GM04504 (cell line): ENCODE measurements at regions not wholly inside any gene's neighbourhood (a gene's known extent, or its start where the extent isn't known, plus 50 kb on each side); places are given as distances from the start of the nearest gene placed in this dataset.
"Not testable (repeated sequence)": the region's sequence is repeated elsewhere in the genome, so short reads cannot be mapped to it uniquely, and the experiment has no call there.

Experiments
- DNase-seq: peaks from one replicate; pipeline ENCODE4 v3.0.0-alpha.2; 2012; ENCODE audit warnings: low read depth

DNA sequence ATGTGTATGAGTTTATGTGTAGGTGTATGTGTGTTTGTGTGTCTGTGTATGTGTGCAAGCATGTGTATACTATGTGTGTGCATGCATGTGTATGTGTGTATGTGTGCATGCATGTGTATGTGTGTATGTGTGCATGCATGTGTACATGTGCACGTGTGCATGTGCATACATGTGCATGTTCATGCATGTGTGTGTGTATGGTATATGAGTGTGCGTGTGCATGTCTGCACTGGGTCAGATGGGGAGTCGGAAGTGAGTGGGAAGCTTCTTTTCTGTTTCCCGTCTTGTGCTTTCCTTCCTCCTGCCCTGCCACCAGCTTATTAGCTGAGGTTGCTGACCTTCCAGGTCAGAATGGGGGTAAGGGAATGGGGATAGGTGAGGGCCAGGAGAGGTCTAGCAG is 174.7 kb downstream of the MAP2K4 start:
- DNase-seq: no peak

DNA sequence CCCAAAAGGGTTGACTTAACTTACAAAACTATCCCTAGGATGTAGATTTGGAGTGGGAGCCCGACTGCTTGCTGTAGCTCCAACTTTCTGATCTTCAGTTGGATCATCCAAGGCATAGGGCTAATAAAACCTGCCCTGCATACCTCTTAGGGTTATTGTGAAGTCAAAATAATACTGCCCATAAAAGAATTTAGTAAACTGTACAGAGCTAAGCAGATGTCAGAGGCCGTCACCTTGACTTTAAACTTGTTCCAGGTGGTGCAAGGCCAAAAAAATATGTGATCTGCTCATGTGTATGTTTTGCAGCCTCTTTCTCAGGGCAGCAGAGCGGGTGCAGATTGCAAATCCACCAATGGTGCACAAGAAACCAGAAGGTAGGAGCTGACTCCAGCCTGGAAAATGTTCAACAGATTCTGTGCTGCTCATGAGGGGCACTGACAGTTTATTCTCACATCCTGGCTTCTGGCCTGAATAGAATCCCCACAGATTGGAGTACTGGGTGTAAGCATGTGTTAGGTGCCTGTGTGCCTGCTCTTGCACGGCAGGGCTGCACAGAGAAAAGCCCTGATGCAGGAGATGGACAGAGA is 180.7 kb downstream of the MAP2K4 start:
- no peak for DNase-seq

DNA sequence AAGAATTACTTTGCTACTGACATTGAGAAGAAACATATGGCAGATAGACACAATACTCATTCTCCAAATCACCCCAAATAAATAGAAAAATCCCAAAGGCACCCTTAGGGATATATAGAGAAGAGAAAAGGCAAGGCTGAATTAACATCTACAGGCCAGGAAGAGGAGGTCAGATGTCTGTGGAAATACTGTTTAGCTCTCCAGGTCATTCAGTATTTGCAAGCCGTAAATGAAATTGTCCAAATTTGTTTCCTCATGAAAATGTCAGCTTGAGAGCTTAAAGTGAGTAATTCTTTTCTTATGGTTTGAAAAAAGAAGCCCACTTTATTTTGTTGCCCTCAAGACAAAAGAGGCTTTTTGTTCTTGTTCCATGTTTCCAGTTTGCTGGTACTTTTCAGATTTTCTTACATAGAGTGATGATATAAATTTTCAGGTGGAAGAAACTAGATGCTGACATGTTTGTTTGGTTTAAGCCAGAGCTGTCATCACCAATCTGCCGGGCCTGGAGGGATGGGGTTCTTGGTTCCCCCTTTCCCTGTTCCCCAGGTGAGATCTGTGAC is 189.0 kb downstream of the MAP2K4 start:
- DNase-seq: no peak

DNA sequence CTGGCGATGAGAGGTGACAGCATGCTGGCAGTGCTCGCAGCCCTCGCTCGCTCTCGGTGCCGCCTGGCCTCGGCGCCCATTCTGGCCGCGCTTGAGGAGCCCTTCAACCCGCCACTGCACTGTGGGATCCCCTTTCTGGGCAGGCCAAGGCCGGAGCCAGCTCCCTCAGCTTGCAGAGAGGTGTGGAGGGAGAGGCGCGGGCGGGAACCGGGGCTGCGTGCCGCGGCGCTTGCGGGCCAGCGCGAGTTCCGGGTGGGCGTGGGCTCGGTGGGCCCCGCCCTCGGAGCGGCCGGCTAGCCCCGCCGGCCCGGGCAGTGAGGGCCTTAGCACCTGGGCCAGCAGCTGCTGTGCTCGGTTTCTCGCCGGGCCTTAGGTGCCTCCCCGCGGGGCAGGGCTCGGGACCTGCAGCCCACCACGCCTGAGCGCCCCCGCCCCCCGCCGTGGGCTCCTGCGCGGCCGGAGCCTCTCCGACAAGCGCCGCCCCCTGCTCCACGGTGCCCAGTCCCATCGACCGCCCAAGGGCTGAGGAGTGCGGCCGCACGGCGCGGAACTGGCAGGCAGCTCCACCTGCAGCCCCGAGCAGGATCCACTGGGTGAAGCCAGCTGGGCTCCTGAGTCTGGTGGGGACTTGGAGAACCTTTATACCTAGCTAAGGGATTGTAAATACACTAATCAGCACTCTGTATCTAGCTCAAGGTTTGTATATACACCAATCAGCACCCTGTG is 200.2 kb downstream of the MAP2K4 start:
- DNase-seq: not testable (repeated sequence)

DNA sequence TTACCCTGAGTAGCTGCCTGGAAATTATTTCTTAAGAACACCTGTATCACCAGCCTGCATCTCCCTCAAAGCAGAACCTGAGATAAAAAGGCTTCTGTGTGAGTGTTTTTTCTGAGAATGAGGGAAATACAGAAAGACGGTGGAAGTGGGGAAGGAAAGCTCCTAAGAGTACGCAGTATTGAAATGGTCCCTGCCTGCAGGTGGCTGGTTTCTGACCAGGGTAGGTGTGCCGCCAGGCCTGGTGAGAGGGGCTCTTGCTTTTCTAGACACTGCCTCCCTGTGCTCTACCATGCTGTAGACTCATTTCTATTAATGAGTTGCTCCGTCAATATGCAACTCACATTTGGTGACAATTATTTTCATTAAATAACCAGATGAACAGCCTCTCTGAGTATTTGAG is 201.7 kb downstream of the MAP2K4 start:
- DNase-seq: no peak

DNA sequence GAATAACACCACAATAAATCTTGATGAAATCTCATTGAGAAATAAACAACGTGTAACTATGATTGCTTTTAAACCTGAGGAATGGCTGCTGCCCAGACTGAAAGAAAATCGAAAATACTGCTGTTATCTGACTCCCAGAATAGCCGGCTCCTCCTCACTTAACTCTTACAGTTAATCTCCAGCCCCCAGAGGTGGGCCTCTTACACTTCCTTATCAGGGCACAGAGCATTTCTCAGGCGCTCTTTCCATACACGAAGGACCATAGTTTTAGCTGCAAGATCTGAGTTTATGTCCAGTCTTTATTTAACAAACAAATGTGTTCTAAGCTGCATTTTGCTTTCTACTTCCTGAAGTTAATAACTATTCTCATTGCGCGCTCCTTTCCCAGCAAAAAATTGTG is 206.9 kb downstream of the MAP2K4 start:
- no peak for DNase-seq

DNA sequence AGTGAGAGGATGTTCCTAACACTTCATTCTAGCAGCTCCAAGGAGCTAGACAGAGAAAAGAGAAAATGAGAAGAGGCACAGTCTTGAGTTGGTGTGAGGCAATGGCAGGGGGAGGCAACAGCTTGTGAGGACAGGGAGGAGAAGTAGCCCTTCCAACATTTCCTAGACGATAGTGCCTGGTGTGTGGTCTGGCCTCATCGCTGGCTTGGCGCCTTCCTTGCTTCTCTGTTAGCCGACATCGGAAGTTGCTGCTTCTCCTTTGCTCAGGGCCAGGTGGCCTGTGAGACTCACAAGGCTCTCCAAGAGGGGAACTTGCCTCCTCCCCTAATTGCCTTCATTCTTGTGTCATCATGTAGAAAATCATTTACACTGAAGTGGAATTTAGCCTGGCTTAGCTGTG is 208.7 kb downstream of the MAP2K4 start:
- DNase-seq: no peak

DNA sequence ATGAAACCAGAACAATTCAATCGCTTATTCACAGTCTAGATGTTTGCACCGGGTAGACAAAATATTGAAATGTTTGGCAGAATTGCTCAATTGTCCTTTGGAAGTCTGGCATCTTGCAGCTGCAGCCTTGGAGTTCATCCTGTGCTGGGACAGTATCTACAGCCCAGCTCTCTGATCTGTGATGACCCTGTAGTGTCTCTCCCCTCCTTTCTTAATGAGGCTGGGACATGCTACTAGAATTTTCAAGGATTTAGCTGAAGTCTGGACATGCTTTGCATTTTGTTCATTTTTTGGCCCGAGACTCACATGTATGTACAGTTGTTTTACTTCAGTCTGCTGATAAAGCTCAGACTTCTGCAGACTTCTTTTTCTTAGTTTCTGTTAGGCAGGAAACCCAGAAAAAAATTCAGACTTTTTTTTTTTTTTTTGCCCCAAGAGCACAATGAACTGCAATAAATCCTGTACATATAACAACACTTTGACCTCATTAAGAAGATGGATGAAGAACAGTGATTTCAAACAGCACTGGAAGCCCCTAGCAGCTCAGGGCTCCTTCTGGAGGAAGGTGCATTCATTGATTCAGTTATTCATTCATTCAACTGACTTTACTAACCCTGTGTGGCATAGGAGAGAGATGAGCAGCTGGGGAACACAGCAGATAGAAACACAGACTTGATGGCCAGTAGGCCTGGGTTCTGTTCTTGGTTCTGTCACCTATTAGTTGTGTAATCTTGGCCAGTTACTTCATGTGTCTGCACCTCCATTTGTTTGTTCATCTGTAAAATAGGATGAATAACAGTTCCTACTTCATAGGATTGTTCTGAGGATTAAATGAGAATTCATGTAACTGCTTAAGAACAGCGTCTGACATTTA is 210.0 kb downstream of the MAP2K4 start:
- DNase-seq: no peak

DNA sequence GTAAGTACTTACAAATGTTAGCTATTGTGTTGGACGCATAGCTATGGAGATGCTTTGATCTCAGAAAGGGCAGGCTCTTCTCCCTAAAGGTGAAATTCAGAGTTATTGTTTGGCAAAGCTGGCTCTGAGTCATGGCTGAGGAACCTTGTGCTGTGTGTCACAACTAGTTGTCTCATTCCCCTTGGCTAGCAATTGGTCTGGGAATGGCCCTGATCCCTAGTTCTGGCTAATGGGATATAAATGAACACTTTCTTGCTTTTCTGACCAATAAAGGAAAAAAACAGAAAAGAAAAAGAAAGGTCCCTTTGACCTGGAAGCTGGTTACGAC is 210.6 kb downstream of the MAP2K4 start:
- no peak for DNase-seq

DNA sequence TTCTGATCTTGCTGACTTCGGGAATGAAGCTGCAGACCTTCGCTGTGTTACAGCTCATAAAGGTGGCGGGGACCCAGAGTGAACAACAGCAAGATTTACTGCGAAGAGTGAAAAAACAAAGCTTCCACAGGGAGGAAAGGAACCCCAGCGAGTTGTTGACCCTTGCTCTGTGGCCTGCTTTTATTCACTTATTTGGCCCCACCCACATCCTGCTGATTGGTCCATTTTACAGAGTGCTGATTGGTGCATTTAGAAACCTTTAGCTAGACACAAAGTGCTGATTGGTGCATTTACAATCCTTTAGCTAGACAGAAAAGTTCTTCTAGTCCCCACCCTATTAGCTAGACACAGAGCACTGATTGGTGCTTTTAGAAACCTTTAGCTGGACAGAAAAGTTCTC is 218.3 kb downstream of the MAP2K4 start:
- DNase-seq: not testable (repeated sequence)

DNA sequence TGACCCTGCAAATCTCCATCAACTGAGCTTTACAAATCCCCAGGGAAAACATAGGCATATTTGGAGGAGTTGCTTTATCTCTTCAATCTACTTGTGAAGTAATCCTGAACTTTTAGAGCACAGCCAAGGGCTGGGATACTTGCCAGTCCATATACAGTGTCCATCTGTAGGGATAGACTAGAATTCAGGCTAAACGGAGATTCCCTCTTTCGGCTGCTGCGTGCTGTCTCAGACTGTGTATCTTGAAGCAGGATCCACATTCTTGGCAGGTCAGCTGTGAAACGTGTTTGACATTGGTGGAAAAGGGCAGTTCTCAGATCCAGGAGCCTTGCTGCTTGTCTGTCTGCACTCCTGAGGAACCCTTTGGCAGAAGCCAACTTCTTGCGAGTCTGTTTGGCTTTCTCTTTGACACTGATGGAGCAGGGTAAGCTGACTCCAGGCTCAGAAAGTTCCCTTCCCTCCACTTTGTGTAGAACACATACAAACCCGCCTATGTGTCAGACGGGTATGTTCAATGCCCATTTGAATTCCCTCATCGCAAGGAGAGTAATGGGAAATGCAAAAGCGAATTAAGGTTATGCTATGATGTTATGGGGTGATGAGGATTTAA is 221.8 kb downstream of the MAP2K4 start:
- no peak for DNase-seq

DNA sequence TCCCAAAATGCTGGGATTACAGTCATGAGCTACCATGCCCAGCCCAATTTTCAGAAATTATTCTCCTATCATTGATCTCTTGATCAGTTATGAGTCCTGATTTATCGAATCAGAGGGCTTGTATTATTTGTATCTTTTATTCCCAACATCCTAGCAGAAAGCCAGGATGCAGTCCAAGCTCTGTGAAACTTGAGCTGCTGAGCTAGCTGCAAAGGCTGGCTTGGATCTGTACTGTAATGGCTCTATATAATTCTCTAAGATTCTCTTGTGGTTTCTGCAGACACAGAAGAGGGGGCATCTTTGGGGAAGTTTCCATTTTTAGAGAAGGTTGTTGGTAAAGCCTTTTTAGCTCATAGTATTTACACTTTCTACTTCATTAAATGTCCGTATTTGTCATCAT is 227.1 kb downstream of the MAP2K4 start:
- no peak for DNase-seq

DNA sequence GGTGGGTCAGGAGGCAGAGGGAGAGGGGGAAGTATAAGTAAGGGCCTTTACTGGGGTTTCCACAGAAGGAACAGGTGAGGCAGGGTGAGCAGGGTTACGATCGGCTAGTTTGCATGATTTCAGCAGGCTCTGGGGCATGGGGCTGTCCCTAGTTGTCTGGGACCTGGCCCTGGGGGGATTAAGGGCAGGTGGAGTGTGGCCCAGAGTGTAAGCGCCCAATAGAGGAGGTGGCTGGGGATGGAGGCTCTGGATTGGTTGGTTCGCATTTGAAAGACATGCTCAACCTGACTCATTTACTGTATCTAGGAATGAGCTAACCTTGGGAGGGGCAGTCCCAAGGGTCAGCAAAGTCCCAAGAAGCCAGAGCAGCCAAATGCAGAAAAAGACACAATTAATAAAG is 230.3 kb downstream of the MAP2K4 start:
- no peak for DNase-seq

DNA sequence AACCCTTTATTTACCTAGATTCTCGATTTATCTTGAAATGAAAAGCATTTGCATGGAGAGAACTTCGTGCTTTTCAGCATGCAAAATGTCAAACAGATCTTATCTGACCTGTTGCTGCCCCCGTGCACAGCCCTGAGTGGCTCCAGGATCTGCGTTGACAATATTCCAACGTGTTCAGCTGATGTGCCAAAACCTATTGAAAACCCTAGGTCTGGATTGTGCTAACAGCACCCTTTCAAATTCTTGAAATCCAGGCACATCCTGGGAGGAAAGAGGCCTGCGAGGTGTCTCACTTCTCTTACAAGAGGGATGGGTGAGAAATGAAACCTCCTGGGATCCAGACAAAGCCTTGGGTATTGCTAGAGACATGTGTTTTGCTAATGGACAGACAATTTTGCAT is 231.8 kb downstream of the MAP2K4 start:
- DNase-seq: no peak

DNA sequence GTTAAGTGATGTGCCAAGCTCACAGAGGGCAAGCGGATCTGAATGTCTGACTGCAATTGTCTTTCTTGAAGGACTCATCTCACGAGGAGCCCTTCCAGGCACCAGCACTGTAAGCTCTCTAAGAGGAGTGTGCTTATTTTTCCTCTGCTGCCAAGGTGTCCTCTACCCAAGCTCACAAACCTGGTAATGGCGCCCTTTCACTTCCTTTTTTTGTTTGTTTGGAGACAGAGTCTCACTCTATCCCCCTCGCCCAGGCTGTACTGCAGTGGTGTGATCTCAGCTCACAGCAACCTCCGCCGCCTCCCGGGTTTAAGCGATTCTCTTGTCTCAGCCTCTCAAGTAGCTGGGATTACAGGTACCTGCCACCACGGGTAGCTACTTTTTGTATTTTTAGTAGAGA is 233.8 kb downstream of the MAP2K4 start:
- no peak for DNase-seq

DNA sequence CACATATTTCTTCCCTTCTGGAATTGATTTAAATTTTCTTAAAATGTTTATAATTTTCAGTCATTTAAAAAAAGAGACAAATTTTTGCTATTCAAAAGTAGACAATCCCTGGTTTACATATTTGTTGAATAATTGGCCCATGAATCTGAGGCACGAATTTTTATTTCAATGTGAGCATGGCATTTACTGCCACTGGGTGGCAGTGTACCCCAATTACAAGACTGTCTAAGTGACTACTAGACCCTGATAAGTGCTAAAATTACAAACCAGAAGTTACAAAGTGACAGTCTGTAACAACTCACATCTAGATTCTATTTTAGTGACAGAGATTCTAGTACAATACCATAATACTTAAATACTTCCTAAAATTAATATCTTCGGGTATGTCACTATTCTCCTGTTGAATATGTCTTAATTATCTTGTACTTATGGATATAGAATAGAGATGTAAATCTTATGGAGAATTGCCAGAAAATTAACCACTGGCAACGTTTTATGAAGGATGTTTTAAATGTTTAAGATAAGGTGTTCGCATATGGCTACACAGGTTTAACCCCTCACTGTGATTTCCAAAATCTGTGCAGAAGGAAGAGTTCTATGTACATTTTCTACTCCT is 235.8 kb downstream of the MAP2K4 start:
- peak; percentile 17 for DNase-seq

DNA sequence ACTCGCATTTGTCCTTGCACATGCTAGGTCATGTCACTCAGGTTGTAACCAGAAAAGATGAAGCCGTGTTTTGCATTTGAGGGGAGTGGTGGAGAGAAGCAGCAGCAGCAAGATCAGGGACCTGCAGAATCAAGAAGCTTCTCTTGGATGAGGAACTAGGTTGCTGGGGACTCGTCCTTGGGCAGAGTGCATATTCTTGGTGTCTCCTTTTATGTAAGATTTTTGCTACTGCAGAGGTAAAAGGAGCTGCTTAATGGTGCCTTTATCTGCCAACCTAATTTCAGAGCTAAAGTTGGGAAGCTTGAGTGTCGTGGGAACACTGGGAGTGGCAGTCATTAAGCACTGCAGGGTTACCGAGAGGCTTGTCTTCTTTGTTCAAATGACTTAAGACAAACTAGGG is 236.5 kb downstream of the MAP2K4 start:
- DNase-seq: no peak

DNA sequence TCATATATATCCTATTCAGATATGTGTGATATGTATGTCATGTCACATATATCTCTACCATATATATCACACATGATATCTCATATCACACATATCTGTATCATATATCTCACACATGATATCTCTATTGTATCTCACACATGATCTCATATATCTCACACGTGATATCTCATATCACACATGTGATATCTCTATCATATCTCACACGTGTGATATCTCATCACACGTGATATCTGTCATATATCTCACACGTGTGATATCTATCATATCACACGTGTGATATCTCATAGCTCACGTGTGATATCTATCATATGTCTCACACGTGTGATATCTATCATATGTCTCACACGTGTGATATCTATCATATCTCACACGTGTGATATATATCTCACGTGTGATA is 240.7 kb downstream of the MAP2K4 start:
- no peak for DNase-seq

DNA sequence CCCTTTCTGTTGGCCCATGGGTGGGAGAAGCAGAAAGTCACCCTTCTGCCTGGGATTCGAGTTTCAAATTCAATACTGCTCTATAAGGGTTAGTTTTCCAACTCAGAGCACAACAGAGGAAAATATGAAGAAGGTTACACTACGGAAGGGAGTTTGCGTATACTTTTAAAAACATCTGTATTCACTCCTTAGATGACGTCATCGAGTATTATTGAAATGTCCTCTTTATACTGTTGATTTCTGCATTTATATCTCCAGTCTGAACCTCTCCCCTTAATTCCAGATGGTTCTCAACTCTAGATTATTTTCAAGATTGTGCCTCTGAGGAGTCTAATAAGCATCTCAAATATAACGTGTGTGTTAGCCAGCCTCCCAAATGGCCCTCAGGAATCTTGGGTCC is 249.1 kb downstream of the MAP2K4 start:
- no peak for DNase-seq

DNA sequence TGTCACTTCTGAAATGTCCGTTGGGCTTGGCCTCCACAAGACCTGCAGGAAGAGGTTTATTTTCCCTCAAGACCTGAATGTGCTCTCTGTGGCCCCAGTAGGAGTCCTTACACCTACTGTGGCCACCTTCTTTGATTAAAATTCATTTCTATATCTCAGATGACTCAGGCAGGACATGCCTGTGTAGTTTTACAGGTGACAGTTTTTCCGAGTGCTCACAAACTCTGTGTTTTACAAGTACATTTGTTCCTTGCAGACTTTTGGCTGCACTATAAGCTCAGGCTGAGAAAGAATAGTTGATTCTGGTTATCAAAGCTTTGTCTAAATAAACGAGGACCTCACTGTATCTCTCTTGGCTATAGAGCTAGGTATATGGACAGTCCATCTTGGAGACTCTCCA is 257.1 kb downstream of the MAP2K4 start:
- DNase-seq: no peak

DNA sequence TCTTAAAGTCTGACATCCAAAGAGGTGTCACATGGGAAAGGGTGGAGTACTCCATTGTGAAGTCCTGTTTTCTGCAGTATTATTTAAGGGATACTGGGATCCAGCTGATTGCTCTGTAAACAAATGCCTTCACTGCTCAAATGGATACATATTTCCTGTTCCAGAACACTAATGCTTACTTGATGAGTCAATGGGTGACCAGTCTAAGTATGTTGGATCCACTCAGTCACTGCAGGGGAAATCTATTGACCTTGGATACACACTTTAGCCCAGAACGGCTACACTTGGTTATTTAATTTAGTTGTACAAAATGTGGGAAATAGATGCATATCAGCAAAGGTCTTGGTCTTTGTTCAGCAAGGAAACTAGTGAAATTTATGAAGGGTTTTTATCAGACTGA is 261.4 kb downstream of the MAP2K4 start:
- no peak for DNase-seq

DNA sequence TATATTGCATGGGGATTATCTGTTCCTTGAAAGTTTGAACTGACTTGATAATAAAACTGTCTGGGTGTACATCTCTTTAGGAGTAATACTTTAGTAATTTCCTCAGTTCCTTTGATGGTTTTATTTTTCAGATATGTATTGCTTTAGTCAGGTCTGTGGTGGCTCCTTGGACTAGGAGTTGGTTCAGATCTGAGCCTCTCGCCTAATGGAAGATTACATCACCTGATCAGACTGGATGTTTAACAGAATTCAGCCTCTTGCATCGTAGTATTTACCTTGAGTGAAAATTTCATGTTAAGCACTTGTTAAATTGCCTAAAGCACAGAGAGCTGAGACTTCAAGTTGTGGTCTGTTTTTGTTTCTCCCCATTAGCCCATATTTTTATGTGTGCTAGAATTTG is 267.3 kb downstream of the MAP2K4 start:
- no peak for DNase-seq
